ENCODE measurements at regions not wholly inside any gene's neighbourhood (a gene's known extent, or its start where the extent isn't known, plus 50 kb on each side); places are given as distances from the start of the nearest gene placed in this dataset.
"Not testable (repeated sequence)": the region's sequence is repeated elsewhere in the genome, so short reads cannot be mapped to it uniquely, and the experiment has no call there.

DNA sequence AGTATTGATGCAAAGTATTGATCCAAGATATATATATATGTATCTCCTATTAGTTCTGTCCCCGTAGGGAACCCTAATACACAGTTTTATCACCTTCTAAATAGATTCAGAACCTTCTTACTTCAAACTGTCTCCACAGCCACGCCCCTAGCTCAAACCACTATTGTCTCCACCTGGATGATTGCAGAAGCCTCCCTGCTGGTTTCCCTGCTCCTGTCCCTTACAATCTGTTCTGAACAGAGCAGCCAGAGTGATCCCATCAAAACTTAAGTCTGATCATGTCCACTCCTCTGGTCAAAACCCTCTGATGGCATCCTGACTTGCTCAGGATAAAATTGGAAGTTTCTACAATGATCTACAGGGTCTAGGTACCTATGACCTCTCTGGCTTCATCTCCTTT lies 1719.6 kb downstream of the KHDRBS2 start:
- TF ChIP-seq, protein P1, sequence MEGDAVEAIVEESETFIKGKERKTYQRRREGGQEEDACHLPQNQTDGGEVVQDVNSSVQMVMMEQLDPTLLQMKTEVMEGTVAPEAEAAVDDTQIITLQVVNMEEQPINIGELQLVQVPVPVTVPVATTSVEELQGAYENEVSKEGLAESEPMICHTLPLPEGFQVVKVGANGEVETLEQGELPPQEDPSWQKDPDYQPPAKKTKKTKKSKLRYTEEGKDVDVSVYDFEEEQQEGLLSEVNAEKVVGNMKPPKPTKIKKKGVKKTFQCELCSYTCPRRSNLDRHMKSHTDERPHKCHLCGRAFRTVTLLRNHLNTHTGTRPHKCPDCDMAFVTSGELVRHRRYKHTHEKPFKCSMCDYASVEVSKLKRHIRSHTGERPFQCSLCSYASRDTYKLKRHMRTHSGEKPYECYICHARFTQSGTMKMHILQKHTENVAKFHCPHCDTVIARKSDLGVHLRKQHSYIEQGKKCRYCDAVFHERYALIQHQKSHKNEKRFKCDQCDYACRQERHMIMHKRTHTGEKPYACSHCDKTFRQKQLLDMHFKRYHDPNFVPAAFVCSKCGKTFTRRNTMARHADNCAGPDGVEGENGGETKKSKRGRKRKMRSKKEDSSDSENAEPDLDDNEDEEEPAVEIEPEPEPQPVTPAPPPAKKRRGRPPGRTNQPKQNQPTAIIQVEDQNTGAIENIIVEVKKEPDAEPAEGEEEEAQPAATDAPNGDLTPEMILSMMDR (IDR thresholded peaks at IDR 0.05; ENCODE audit: poor library complexity): not testable (repeated sequence)
- TF ChIP-seq EZH2phosphoT487 (IDR thresholded peaks at IDR 0.05; ENCODE audit: low read depth, severe bottlenecking, unreplicated experiment); EZH2 (IDR thresholded peaks at IDR 0.05; ENCODE audit: borderline replicate concordance): not testable (repeated sequence)

All from hepatocyte (in vitro differentiated cells).